ENCODE measurements at regions not wholly inside any gene's neighbourhood (a gene's known extent, or its start where the extent isn't known, plus 50 kb on each side); places are given as distances from the start of the nearest gene placed in this dataset.

- H3K4me3 ChIP-seq (replicated peaks; ENCODE audit: low read depth, low read length): no peak overlapping the region
- no peak for TF ChIP-seq CTCF (IDR thresholded peaks at IDR 0.05; ENCODE audit: low read length, missing control alignments)
- no peak for DNase-seq (ENCODE audit: low read depth)
Measured at GRCh38 chr18:77940566-77940965, 690.9 kb downstream of the GALR1 start.

GRCh38 chr18:77944533-77944932 is 694.9 kb downstream of the GALR1 start:
- H3K4me3 ChIP-seq (replicated peaks; ENCODE audit: low read depth, low read length): no peak overlapping the region
- DNase-seq (ENCODE audit: low read depth): no peak
- no peak for TF ChIP-seq CTCF (IDR thresholded peaks at IDR 0.05; ENCODE audit: low read length, missing control alignments)

- no peak for DNase-seq (ENCODE audit: low read depth)
- H3K4me3 ChIP-seq (replicated peaks; ENCODE audit: low read depth, low read length): no peak overlapping the region
- no peak for TF ChIP-seq CTCF (IDR thresholded peaks at IDR 0.05; ENCODE audit: low read length, missing control alignments)
Measured at GRCh38 chr18:77948567-77948966, 698.9 kb downstream of the GALR1 start.

GRCh38 chr18:77949355-77949973 is 699.8 kb downstream of the GALR1 start:
- no peak for TF ChIP-seq CTCF (IDR thresholded peaks at IDR 0.05; ENCODE audit: low read length, missing control alignments)
- DNase-seq (ENCODE audit: low read depth): no peak
- H3K4me3 ChIP-seq (replicated peaks; ENCODE audit: low read depth, low read length): no peak overlapping the region

- no peak for TF ChIP-seq CTCF (IDR thresholded peaks at IDR 0.05; ENCODE audit: low read length, missing control alignments)
- no peak overlapping the region for H3K4me3 ChIP-seq (replicated peaks; ENCODE audit: low read depth, low read length)
- no peak for DNase-seq (ENCODE audit: low read depth)
Measured at GRCh38 chr18:77959248-77959647, 709.6 kb downstream of the GALR1 start.

- DNase-seq (ENCODE audit: low read depth): no peak
- no peak overlapping the region for H3K4me3 ChIP-seq (replicated peaks; ENCODE audit: low read depth, low read length)
- no peak for TF ChIP-seq CTCF (IDR thresholded peaks at IDR 0.05; ENCODE audit: low read length, missing control alignments)
Measured at GRCh38 chr18:77960791-77961410, 711.3 kb downstream of the GALR1 start.

GRCh38 chr18:77967071-77967470 is 717.4 kb downstream of the GALR1 start:
- DNase-seq (ENCODE audit: low read depth): no peak
- H3K4me3 ChIP-seq (replicated peaks; ENCODE audit: low read depth, low read length): no peak overlapping the region
- TF ChIP-seq CTCF (IDR thresholded peaks at IDR 0.05; ENCODE audit: low read length, missing control alignments): no peak

Measured in fibroblast of pulmonary artery (primary cell).